Brain microvascular endothelial cell (primary cell): ENCODE measurements at regions not wholly inside any gene's neighbourhood (a gene's known extent, or its start where the extent isn't known, plus 50 kb on each side); places are given as distances from the start of the nearest gene placed in this dataset.

Experiments used
- DNase-seq: peaks from one replicate; pipeline ENCODE4 v3.0.0-alpha.2; 2020
- H3K27ac ChIP-seq: fragments of 250-450 bp; sonication (Bioruptor Pico); 2 replicates; pipeline ENCODE4 v1.5.1; 2020; ENCODE audit warnings: mild to moderate bottlenecking, moderate library complexity
- H3K27me3 ChIP-seq: fragments of 250-450 bp; sonication (Bioruptor Pico); replicated peaks from 2 replicates; pipeline ENCODE4 v1.5.1; 2020; ENCODE audit warnings: mild to moderate bottlenecking
- H3K36me3 ChIP-seq: fragments of 250-450 bp; sonication (Bioruptor Pico); replicated peaks from 2 replicates; pipeline ENCODE4 v1.5.1; 2020; ENCODE audit warnings: mild to moderate bottlenecking
- H3K4me3 ChIP-seq: 2 replicates; pipeline ENCODE4 v1.5.1; 2011; ENCODE audit warnings: low read depth, mild to moderate bottlenecking, control low read depth, low read length, moderate library complexity
- in situ Hi-C: cut with HindIII; loops from 2 replicates; pipeline ENCODE4 v1.10.0; 2017; ENCODE audit warnings: low sequenced_read_pairs, low pct_ligation_motif_present
- TF ChIP-seq, protein P1 (sequence below): IDR thresholded peaks from 2 replicates; pipeline ENCODE4 v1.5.1; 2011; ENCODE audit warnings: low read depth, mild to moderate bottlenecking, moderate library complexity, low read length, control low read depth, inconsistent platforms; ENCODE audit errors: missing control alignments

DNA sequence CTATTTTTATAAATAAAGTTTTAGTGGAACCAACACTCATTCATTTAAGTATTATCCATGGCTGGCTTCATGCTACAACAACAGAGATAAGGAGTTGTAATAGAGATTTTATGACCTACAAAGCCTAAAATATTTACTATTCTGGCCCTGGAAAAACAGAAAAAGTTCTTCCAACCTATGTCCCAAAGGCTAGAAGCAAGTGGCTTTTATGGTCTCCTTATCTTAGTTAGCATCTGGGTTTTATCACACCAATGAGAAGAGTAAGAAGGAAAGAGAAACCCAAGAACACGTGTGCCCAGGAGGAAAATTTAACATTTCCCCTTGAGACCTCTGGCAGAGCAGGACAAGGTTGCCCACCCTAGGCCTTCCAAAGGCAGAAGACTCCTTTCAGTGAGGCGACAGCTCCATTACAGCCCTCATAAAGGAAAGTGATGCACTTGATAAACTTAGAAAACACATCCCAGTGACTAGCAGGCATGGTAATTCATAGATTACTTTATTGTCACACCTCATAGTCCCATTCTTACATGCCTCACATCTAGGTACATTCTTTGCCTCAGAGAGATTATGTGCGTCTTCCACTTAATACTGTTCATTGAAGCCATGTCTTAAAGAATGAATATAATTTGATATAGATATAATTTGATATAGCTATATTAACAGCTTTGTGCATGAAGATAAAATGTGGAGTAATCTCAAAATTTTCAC lies 113.2 kb upstream of the ACP3 start:
- TF ChIP-seq, protein P1, sequence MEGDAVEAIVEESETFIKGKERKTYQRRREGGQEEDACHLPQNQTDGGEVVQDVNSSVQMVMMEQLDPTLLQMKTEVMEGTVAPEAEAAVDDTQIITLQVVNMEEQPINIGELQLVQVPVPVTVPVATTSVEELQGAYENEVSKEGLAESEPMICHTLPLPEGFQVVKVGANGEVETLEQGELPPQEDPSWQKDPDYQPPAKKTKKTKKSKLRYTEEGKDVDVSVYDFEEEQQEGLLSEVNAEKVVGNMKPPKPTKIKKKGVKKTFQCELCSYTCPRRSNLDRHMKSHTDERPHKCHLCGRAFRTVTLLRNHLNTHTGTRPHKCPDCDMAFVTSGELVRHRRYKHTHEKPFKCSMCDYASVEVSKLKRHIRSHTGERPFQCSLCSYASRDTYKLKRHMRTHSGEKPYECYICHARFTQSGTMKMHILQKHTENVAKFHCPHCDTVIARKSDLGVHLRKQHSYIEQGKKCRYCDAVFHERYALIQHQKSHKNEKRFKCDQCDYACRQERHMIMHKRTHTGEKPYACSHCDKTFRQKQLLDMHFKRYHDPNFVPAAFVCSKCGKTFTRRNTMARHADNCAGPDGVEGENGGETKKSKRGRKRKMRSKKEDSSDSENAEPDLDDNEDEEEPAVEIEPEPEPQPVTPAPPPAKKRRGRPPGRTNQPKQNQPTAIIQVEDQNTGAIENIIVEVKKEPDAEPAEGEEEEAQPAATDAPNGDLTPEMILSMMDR = no peak
- DNase-seq = no peak

DNA sequence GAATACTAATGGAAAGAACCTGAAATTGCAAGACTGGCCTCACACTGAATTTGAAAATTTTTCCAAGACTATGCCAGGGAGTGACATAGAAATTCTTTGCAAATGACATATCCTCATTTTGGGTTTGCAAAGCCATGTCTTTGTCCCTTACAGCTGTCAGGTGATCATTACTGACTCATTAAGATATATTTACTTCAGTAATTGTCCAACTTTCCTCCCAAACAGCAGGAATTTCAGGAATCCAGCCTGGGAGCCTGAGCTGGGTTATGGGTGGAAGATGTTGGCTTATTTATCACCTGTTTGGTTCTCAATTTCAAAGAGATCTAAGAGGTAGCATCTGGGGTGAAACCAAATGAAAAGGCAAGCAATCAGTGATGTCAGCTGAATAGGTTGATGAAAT lies 111.6 kb upstream of the ACP3 start:
- Histone ChIP-seq H3K4me3 (no peak overlapping the region), H3K27ac (no peak overlapping the region), H3K27me3 (no peaks in the 10 kb centered on the region), H3K36me3 (no peaks in the 10 kb centered on the region)
- TF ChIP-seq, protein P1 = no peak
- in situ Hi-C loops = no loop called here
- no peak for DNase-seq

More for the DNA sequence above, 113.2 kb upstream of the ACP3 start:
- Histone ChIP-seq H3K4me3 (no peak overlapping the region), H3K27ac (no peak overlapping the region), H3K36me3 (no peaks in the 10 kb centered on the region), H3K27me3 (no peaks in the 10 kb centered on the region)
- in situ Hi-C loops = no loop called here

DNA sequence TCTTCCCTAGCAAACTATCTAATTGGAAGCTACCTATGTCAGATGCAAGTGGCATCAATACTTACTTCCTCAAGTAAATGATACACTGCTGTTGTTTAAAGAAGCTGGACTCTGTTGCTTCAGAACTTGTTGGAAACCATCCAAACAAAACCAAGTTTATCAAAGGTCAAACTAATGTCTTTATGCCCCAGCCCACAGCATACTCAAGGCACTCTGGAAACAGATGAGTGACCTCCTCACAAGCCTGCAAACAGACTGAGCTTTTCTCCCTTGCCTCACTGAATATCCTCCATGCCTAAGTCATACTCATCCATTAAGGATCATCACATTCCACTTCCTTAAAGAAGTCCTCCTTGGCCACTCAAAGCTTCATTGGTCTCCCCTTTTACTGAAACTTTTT lies 107.4 kb upstream of the ACP3 start:
- no peaks in the 10 kb centered on the region for H3K27me3 ChIP-seq
- H3K4me3 ChIP-seq = no peak overlapping the region
- no peaks in the 10 kb centered on the region for H3K36me3 ChIP-seq
- in situ Hi-C loops = no loop called here
- TF ChIP-seq, protein P1 = no peak
- no peak for DNase-seq
- no peak overlapping the region for H3K27ac ChIP-seq

DNA sequence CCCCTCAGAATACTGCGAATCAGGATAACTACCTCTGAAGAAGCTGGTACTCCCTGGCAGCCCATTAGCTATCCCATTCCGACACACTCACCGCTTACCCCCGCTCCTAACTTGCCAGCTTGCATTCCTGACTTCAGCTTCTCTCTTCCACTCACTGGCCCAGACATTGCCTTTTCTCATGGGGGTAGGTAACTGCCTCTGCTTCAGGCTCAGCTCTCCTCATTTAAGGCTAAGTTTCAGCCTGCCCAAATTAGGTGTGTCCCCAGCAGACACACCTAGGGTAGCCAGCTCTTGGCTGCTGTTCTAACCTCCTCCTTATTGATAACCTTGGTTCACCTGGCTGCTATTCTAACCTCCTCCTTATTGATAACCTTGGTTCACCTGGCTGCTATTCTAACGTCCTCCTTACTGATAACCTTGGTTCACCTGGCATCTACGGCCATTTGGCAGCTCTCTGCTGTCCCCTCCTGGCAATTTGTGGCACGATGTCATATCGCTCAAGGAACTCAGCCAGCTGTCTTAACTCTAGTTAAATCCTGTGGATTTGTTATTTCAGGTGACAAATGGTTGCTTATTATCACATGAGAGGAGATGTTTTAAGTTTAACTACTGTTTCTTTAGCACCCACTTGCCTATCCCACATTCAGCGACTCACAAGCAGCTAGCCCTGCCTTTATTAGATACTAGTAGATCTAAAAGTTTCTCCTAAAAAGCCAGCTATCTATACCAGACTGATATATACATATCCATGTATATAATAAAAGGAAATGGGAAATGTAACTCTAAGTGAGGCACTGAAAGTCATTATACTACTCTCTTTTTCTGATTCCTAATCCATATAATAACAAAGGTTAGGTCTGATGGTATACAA lies 106.5 kb upstream of the ACP3 start:
- Histone ChIP-seq H3K4me3 (no peak overlapping the region), H3K36me3 (no peaks in the 10 kb centered on the region), H3K27me3 (no peaks in the 10 kb centered on the region), H3K27ac (no peak overlapping the region)
- TF ChIP-seq, protein P1 = peak; percentile 72
- in situ Hi-C loops = no loop called here
- no peak for DNase-seq

DNA sequence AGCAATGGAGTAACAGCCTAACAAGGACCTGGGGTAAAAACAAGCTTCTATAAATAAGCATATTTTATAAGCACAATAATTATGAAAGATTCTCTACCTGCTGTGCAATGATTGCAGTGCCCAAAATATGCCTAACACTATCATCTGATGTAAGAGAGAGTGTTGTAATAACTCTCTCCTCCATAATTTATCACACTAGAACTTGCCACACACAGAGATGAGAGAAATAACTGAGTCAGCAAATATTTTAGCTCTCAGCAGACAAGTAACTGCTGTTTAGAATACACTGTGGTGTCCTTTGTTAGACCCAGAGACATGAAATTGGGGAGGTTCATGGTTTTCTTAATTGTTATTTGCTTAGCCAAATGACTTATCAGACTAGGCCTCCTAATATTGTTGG lies 105.3 kb upstream of the ACP3 start:
- TF ChIP-seq, protein P1 = no peak
- no peak for DNase-seq
- Histone ChIP-seq H3K27me3 (no peaks in the 10 kb centered on the region), H3K27ac (no peak overlapping the region), H3K36me3 (no peaks in the 10 kb centered on the region), H3K4me3 (no peak overlapping the region)
- in situ Hi-C loops = no loop called here
